Uterus (tissue), 3 donors: ENCODE measurements at regions not wholly inside any gene's neighbourhood (a gene's known extent, or its start where the extent isn't known, plus 50 kb on each side); places are given as distances from the start of the nearest gene placed in this dataset.
"Not testable (repeated sequence)": the region's sequence is repeated elsewhere in the genome, so short reads cannot be mapped to it uniquely, and the experiment has no call there.

Experiments used
- DNase-seq, 2 donors: peaks; one replicate each; pipeline ENCODE4 v3.0.0-alpha.2; 2019 to 2020
- H3K27ac ChIP-seq, 2 donors: fragments of 200-600 bp; sonication (generic); 1 replicate in 1 of 2; 2 replicates in 1 of 2; pipeline ENCODE4 v1.5.1; 2016 to 2018
- H3K27me3 ChIP-seq, 2 donors: fragments of 200-600 bp; sonication (generic); one replicate each; pipeline ENCODE4 v1.5.1; 2018 to 2019; ENCODE audit warnings: control low read depth in 1 of 2
- H3K36me3 ChIP-seq, 2 donors: fragments of 200-600 bp; sonication (generic); one replicate each; pipeline ENCODE4 v1.5.1; 2019; ENCODE audit warnings: control low read depth in 1 of 2
- H3K4me1 ChIP-seq, 2 donors: fragments of 200-600 bp; sonication (generic); one replicate each; pipeline ENCODE4 v1.5.1; 2018 to 2019; ENCODE audit warnings: control low read depth in 1 of 2
- H3K4me3 ChIP-seq, 2 donors: fragments of 200-600 bp; sonication (generic); 1 replicate in 1 of 2; 2 replicates in 1 of 2; pipeline ENCODE4 v1.5.1; 2018 to 2019; ENCODE audit warnings: mild to moderate bottlenecking in 1 of 2
- H3K9me3 ChIP-seq, 2 donors: fragments of 200-600 bp; sonication (generic); one replicate each; pipeline ENCODE4 v1.5.1; 2019; ENCODE audit warnings: control low read depth in 1 of 2
- POLR2A ChIP-seq, 2 donors: fragments of 450-650 bp; IDR thresholded peaks; one replicate each; pipeline ENCODE4 v1.6.1; 2016; ENCODE audit warnings: antibody characterized with exemption in 2 of 2, mild to moderate bottlenecking in 1 of 2, moderate library complexity in 1 of 2
- intact Hi-C: fragments of 100-400 bp; cut with DNase I; formaldehyde crosslinking; loops from one replicate; pipeline ENCODE4 v1.15.1; 2023; ENCODE audit warnings: low total_unique reads
- TF ChIP-seq, protein P1 (sequence below), 4 experiments: fragments of 200-600 bp in 2 of 4; fragments of 450-650 bp in 2 of 4; sonication (generic) in 2 of 4; IDR thresholded peaks; one replicate each; pipeline ENCODE4 v1.5.1; 2016 to 2019; ENCODE audit warnings: antibody characterized with exemption in 4 of 4, mild to moderate bottlenecking in 2 of 4, moderate library complexity in 1 of 4
- donor health status: DM: yes; HTN: yes; CAD: no.

DNA sequence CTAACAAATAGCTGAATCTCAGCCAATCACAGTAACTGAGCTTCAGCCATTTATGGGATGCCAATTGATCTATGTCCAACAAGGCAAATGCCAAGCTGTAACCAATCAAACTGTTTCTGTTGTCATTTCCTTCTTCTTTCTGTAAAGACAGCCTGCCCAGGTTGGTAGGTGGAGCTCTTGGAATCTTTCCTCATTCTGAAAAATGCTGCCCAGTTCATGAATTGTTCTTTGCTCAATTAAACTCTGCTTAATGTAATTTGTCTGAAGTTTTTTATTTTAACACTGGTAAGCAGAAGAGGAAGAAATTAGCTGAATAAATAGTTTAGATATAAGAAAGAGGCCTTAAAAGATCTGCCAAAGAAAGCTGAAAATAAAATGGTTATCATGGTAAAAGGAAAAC lies 1235.6 kb downstream of the EFNA5 start:
- TF ChIP-seq, protein P1, sequence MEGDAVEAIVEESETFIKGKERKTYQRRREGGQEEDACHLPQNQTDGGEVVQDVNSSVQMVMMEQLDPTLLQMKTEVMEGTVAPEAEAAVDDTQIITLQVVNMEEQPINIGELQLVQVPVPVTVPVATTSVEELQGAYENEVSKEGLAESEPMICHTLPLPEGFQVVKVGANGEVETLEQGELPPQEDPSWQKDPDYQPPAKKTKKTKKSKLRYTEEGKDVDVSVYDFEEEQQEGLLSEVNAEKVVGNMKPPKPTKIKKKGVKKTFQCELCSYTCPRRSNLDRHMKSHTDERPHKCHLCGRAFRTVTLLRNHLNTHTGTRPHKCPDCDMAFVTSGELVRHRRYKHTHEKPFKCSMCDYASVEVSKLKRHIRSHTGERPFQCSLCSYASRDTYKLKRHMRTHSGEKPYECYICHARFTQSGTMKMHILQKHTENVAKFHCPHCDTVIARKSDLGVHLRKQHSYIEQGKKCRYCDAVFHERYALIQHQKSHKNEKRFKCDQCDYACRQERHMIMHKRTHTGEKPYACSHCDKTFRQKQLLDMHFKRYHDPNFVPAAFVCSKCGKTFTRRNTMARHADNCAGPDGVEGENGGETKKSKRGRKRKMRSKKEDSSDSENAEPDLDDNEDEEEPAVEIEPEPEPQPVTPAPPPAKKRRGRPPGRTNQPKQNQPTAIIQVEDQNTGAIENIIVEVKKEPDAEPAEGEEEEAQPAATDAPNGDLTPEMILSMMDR (IDR thresholded peaks at IDR 0.05), result no peak
- Histone ChIP-seq H3K4me1 (no peaks in the 10 kb centered on the region), H3K9me3 (no peaks in the 10 kb centered on the region), H3K27me3 (no peaks in the 10 kb centered on the region), H3K27ac (no peak overlapping the region), H3K36me3 (no peaks in the 10 kb centered on the region), H3K4me3 (no peak overlapping the region)
- no peak for DNase-seq
- intact Hi-C loops, result no loop called here

DNA sequence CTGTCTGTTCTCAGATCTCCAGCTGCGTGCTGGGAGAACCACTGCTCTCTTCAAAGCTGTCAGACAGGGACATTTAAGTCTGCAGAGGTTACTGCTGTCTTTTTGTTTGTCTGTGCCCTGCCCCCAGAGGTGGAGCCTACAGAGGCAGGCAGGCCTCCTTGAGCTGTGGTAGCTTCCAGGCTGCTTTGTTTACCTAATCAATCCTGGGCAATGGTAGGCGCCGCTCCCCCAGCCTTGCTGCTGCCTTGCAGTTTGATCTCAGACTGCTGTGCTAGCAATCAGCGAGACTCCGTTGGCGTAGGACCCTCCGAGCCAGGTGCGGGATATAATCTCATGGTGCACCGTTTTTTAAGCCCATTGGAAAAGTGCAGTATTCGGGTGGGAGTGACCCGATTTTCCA lies 1240.0 kb downstream of the EFNA5 start:
- DNase-seq, intact Hi-C loops, H3K4me3 ChIP-seq, H3K27me3 ChIP-seq, H3K9me3 ChIP-seq, H3K4me1 ChIP-seq, H3K36me3 ChIP-seq, H3K27ac ChIP-seq: not testable (repeated sequence)

DNA sequence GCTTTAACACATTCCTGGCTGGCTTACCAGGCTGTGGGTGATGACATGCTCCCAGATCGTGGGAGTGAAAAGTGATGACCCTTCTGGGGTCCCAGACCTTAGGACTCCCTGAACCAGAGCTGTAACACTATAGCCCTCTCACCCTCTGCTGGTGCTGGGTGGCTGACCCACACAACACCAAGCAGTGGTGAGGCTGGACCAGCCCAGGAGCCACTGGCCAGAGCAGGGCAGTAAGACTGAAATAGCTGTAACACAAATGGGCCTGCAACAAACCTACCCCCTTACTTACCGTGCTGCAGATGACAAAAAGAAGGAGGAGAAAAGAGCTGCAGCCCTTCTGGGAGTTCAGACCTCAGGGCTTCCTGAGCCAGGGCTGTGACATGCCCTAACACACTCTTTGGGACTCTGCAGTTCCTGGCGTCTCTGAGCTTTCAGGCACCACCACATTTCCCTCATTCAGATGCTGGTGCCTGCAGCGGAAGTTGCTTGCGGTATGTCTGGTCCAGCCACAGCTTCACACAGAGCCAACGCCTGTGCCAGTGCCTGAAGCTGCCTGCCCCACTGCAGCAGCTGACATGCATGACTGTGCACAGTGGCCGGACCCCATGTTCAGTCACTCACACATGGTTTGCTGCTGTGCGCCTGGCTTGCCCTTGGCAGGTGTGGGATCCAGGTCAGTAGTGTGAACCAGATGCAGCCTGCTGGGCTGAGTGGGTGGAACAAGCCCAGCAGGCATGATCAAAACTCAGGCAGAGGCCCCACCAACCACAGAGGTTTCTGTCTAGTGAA lies 1247.4 kb downstream of the EFNA5 start:
- intact Hi-C loops, result no loop called here
- no peak overlapping the region for H3K4me3 ChIP-seq
- no peak for DNase-seq
- H3K27me3 ChIP-seq, result no peaks in the 10 kb centered on the region
- H3K27ac ChIP-seq, result no peak overlapping the region
- TF ChIP-seq POLR2A (IDR thresholded peaks at IDR 0.05), result no peak
- TF ChIP-seq, protein P1 (IDR thresholded peaks at IDR 0.05), result no peak
- no peaks in the 10 kb centered on the region for H3K36me3 ChIP-seq
- H3K9me3 ChIP-seq, result no peaks in the 10 kb centered on the region
- no peaks in the 10 kb centered on the region for H3K4me1 ChIP-seq

DNA sequence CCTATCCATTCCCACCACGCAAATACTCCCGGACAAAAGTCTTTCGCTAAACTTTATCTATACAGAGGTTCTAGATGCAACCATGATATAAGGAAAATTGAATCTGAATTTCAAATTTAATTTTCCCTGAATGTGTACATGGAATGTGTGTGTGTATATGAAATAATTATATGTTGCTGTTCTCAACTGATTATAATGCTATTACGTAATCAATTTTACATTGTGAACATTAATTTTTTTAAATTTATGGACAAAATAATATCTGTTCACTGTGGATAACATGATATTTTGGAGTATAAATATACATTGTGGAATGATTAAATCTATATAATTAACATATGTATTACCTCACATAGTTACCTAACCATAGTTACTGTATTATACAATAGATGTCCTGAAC lies 1250.6 kb downstream of the EFNA5 start:
- no peak overlapping the region for H3K27ac ChIP-seq
- intact Hi-C loops, result no loop called here
- no peaks in the 10 kb centered on the region for H3K27me3 ChIP-seq
- H3K4me1 ChIP-seq, result no peaks in the 10 kb centered on the region
- H3K9me3 ChIP-seq, result no peaks in the 10 kb centered on the region
- no peak for TF ChIP-seq POLR2A (IDR thresholded peaks at IDR 0.05)
- TF ChIP-seq, protein P1 (IDR thresholded peaks at IDR 0.05), result no peak
- no peaks in the 10 kb centered on the region for H3K36me3 ChIP-seq
- no peak overlapping the region for H3K4me3 ChIP-seq
- no peak for DNase-seq

DNA sequence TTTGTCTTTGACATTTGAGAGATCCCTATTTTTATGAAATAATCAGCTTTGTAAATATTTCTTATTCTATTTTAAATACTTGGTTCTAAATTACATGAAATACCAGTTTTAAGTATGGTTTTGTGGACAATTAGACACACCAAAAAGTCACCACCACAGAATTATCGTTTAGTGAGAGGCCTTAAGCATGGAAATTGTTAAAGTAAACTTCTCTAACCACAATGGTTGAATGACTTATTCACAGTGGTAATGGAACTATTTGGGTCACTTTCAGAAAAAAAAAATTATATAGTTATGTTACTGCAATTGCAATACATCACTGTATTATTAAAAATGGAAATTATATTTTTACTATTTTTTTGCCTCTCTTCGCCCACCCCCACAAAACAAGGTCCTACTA lies 1252.5 kb downstream of the EFNA5 start:
- no peak for DNase-seq
- TF ChIP-seq POLR2A (IDR thresholded peaks at IDR 0.05), result no peak
- TF ChIP-seq, protein P1 (IDR thresholded peaks at IDR 0.05), result no peak
- H3K27ac ChIP-seq, result no peak overlapping the region
- H3K9me3 ChIP-seq, result no peaks in the 10 kb centered on the region
- H3K36me3 ChIP-seq, result no peaks in the 10 kb centered on the region
- no peaks in the 10 kb centered on the region for H3K27me3 ChIP-seq
- no peak overlapping the region for H3K4me3 ChIP-seq
- no peaks in the 10 kb centered on the region for H3K4me1 ChIP-seq
- intact Hi-C loops, result no loop called here

DNA sequence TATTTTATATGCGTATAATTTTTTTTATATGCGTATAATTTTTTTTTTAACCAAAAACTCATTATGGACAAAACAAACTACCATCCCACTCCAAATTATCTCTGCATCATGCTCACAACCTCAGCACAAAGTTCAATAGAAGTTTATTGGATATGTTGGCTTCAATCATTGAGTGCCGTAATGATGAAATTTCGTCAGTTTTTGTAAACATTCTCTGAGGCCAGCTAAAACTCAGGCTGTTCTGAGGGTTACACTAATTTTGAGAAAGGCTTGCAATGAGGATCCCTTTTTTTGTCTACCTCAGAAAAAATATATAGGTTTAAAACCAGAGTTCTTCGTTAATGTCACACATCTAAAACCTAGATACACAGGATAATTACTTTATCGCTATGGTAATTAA lies 1253.2 kb downstream of the EFNA5 start:
- DNase-seq, result no peak
- TF ChIP-seq POLR2A (IDR thresholded peaks at IDR 0.05), result no peak
- TF ChIP-seq, protein P1 (IDR thresholded peaks at IDR 0.05), result no peak
- intact Hi-C loops, result no loop called here
- Histone ChIP-seq H3K9me3 (no peaks in the 10 kb centered on the region), H3K4me3 (no peak overlapping the region), H3K36me3 (no peaks in the 10 kb centered on the region), H3K27ac (no peak overlapping the region), H3K27me3 (no peaks in the 10 kb centered on the region), H3K4me1 (no peaks in the 10 kb centered on the region)
